ENCODE measurements at regions not wholly inside any gene's neighbourhood (a gene's known extent, or its start where the extent isn't known, plus 50 kb on each side); places are given as distances from the start of the nearest gene placed in this dataset.
"Not testable (repeated sequence)": the region's sequence is repeated elsewhere in the genome, so short reads cannot be mapped to it uniquely, and the experiment has no call there.

DNA sequence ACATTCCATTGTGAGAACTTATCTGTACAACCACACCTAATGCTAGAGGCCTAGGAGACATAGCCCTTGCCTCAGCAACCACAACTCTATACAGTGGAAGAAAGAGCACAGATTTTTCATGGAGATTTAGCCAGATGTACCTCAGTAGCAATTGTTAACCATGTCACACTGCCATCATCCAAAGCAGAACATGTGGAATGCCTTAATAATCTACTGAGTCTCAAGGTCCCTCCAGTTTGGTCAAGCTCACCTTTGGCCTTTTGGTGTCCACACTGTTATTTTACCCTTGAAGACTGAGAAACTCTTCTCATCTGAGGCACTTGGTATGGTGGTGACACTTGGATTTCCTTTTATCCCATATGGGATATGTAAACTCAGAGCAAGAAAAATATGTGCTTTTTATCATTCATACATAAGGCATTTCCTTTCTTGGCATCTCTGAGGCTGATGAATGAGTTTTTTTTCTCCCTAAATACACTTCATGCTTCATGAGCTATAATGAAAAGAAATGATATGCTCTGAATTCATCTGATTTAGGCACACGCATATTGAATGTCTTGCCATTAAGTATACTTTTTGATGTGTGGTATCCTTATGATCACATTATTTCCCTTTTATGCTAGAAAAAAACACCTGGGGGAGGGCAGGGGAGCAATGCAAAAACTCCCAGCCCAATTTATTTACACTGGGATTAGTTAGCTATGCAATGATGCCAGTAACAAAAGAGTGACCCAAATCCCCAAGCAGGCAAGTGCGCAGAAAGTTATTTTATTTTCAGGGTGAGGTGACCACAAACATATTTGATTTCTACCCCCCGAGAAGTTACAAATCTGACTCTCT is 63.3 kb upstream of the ME3 start:
- ChIA-PET POLR2A (interaction anchor here (0.6 kb wide), 1 partner anchor 29 kb away, joined by 3 read pairs; no protein-coding TSS in a partner anchor), CTCF (no interaction called here)
- H3K9me3 Mint-ChIP-seq: no peaks in the 10 kb centered on the region
- H3K27me3 Mint-ChIP-seq: no peaks in the 10 kb centered on the region
- no peak for ATAC-seq (ENCODE audit: low read depth)
- no peaks in the 10 kb centered on the region for H3K36me3 Mint-ChIP-seq (ENCODE audit: low read depth)
- H3K4me1 Mint-ChIP-seq: no peaks in the 10 kb centered on the region
- no peak overlapping the region for H3K4me3 Mint-ChIP-seq
- no peak overlapping the region for H3K27ac Mint-ChIP-seq
- intact Hi-C loops (cut with micrococcal nuclease): no loop called here
- TF ChIP-seq, protein P1, sequence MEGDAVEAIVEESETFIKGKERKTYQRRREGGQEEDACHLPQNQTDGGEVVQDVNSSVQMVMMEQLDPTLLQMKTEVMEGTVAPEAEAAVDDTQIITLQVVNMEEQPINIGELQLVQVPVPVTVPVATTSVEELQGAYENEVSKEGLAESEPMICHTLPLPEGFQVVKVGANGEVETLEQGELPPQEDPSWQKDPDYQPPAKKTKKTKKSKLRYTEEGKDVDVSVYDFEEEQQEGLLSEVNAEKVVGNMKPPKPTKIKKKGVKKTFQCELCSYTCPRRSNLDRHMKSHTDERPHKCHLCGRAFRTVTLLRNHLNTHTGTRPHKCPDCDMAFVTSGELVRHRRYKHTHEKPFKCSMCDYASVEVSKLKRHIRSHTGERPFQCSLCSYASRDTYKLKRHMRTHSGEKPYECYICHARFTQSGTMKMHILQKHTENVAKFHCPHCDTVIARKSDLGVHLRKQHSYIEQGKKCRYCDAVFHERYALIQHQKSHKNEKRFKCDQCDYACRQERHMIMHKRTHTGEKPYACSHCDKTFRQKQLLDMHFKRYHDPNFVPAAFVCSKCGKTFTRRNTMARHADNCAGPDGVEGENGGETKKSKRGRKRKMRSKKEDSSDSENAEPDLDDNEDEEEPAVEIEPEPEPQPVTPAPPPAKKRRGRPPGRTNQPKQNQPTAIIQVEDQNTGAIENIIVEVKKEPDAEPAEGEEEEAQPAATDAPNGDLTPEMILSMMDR (IDR thresholded peaks at IDR 0.05): no peak
- no peak for DNase-seq

DNA sequence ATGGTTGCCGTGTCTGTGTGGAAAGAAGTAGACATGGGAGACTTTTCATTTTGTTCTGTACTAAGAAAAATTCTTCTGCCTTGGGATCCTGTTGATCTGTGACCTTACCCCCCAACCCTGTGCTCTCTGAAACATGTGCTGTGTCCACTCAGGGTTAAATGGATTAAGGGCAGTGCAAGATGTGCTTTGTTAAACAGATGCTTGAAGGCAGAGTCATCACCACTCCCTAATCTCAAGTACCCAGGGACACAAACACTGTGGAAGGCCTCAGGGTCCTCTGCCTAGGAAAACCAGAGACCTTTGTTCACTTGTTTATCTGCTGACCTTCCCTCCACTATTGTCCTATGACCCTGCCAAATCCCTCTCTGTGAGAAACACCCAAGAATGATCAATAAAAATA is 60.3 kb upstream of the ME3 start:
- CTCF ChIA-PET; H3K4me1 Mint-ChIP-seq; H3K4me3 Mint-ChIP-seq; H3K27ac Mint-ChIP-seq; H3K36me3 Mint-ChIP-seq (ENCODE audit: low read depth); ATAC-seq (ENCODE audit: low read depth); intact Hi-C loops (cut with micrococcal nuclease); H3K27me3 Mint-ChIP-seq; DNase-seq; H3K9me3 Mint-ChIP-seq; POLR2A ChIA-PET: not testable (repeated sequence)

DNA sequence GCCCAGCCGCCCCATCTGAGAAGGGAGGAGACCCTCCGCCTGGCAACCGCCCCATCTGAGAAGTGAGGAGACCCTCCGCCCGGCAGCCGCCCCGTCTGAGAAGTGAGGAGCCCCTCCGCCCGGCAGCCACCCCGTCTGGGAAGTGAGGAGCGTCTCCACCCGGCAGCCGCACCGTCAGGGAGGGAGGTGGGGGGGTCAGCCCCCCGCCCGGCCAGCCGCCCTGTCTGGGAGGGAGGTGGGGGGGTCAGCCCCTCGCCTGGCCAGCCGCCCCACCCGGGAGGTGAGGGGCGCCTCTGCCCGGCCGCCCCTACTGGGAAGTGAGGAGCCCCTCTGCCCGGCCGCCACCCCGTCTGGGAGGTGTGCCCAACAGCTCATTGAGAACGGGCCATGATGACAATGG is 59.9 kb upstream of the ME3 start:
- H3K4me1 Mint-ChIP-seq; intact Hi-C loops (cut with micrococcal nuclease); H3K27me3 Mint-ChIP-seq; CTCF ChIA-PET; H3K27ac Mint-ChIP-seq; DNase-seq; POLR2A ChIA-PET; H3K4me3 Mint-ChIP-seq; H3K36me3 Mint-ChIP-seq (ENCODE audit: low read depth); ATAC-seq (ENCODE audit: low read depth); H3K9me3 Mint-ChIP-seq: not testable (repeated sequence)

DNA sequence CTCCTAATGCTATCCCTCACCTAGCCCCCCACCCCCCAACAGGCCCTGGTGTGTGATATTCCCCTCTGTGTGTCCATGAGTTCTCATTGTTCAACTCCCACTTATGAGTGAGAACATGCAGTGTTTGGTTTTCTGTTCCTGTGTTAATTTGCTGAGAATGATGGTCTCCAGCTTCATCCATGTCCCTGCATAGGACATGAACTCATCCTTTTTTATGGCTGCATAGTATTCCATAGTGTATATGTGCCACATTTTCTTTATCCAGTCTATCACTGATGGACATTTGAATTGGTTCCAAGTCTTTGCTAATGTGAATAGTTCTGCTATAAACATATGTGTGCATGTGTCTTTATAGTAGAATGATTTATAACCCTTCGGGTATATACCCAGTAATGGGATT is 57.2 kb upstream of the ME3 start:
- H3K4me1 Mint-ChIP-seq; CTCF ChIA-PET; H3K27me3 Mint-ChIP-seq; H3K36me3 Mint-ChIP-seq (ENCODE audit: low read depth); POLR2A ChIA-PET; DNase-seq; ATAC-seq (ENCODE audit: low read depth); H3K4me3 Mint-ChIP-seq; H3K27ac Mint-ChIP-seq; intact Hi-C loops (cut with micrococcal nuclease); H3K9me3 Mint-ChIP-seq: not testable (repeated sequence)

DNA sequence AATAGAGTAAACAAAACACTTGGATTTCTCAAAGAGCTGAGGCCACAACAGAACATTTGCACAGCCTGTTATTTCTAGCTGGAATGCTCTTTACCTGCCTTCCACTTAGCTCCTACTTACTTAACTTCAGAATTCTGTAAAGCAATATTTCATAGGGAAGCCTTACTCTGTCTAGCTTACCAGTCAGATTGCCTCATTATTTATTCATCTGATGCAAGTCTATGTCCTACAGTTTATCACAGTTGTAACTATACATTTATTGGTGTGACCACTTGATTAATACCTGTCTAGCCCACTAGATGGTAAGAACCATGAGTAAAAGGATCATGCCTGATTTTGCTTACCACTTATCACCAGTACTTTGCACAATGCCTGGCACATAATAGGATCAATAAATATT is 56.1 kb upstream of the ME3 start:
- no peaks in the 10 kb centered on the region for H3K36me3 Mint-ChIP-seq (ENCODE audit: low read depth)
- no peak for DNase-seq
- no peaks in the 10 kb centered on the region for H3K27me3 Mint-ChIP-seq
- no peaks in the 10 kb centered on the region for H3K4me1 Mint-ChIP-seq
- TF ChIP-seq, protein P1 (IDR thresholded peaks at IDR 0.05): no peak
- no peak overlapping the region for H3K4me3 Mint-ChIP-seq
- CTCF ChIA-PET: no interaction called here
- ATAC-seq (ENCODE audit: low read depth): no peak
- H3K27ac Mint-ChIP-seq: no peak overlapping the region
- intact Hi-C loops (cut with micrococcal nuclease): no loop called here
- no peaks in the 10 kb centered on the region for H3K9me3 Mint-ChIP-seq
- POLR2A ChIA-PET: no interaction called here

DNA sequence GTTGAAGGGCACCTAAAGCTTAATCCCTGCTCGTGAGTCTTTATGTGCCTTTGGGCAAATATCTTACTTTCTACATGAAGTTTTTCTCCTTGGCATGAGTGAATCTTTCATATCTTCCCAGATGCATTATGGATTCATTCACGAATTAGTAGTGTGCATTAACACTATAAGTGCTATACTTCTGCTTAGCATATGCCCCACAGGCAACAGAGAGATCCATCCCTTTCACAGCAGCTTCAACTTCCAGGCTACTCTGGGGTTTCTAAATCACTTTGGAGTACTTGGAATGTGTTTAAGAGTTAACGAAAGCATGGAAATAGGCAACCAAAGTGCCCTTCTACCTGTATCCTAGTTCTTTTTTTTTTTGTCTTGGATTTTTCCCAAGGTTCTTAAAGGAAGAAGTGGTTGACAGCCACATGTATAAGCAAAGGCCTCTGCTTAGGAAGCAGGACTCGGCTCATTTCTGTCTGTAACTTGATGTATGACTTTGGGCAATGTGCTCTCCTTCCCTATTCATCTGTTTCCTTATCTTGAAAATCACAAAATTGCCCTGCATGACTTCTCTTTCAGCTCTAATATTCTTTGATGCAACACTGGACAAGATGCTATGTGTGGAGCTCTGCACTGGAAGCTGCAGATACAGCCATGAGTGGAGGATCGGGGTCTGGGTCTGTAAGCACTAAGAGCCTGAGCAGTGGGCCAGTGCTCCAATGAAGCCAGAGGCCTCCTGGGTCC is 54.5 kb upstream of the ME3 start:
- intact Hi-C loops (cut with micrococcal nuclease): no loop called here
- no peak overlapping the region for H3K27ac Mint-ChIP-seq
- DNase-seq (no peak), ATAC-seq (ENCODE audit: low read depth) (no peak)
- no peaks in the 10 kb centered on the region for H3K36me3 Mint-ChIP-seq (ENCODE audit: low read depth)
- H3K27me3 Mint-ChIP-seq: no peaks in the 10 kb centered on the region
- H3K4me1 Mint-ChIP-seq: no peaks in the 10 kb centered on the region
- H3K4me3 Mint-ChIP-seq: no peak overlapping the region
- ChIA-PET CTCF (no interaction called here), POLR2A (no interaction called here)
- peaks cover 5% of the 10 kb centered on the region for H3K9me3 Mint-ChIP-seq
- TF ChIP-seq, protein P1 (IDR thresholded peaks at IDR 0.05): no peak
